ENCODE measurements at regions not wholly inside any gene's neighbourhood (a gene's known extent, or its start where the extent isn't known, plus 50 kb on each side); places are given as distances from the start of the nearest gene placed in this dataset.

DNA sequence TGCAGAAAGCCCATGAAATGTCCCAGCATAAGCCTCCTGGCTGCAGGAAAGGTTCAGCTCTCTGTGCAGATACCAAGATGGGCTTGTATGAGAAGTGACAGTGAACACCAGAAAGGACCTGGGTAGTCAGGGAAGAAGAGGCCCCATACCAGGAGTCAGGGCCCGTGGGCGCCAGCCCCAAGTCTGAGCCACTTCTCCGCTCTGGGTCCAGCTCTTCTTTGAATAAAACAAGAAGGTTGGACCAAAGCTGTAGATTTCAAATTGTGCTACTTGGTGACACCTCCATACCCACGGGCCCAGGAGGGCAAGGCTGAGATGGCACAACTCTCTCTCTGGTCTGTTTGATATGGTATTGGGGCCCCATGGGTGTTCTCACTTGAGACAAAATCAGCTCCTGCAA lies 261.5 kb downstream of the UACA start:
- ChIA-PET POLR2A (no interaction called here), RAD21 (ENCODE audit: unreplicated experiment) (interaction anchor here (0.5 kb wide), 1 partner anchor 362 kb away, joined by 4 read pairs; no protein-coding TSS in a partner anchor), SMC1A (ENCODE audit: uncharacterized antibody, unreplicated experiment) (interaction anchor here (0.7 to 1.0 kb wide), 2 partner anchors 9 to 10 kb away, joined by 4 to 5 read pairs; no protein-coding TSS in a partner anchor), CTCF (interaction anchor here (3.7 to 4.1 kb wide), 2 partner anchors 10 to 11 kb away, joined by 14 to 22 read pairs; no protein-coding TSS in a partner anchor)
- ATAC-seq (no peak), DNase-seq (ENCODE audit: low read depth, low spot score) (no peak), FAIRE-seq (no peak)
- Histone ChIP-seq H3K27ac (ENCODE audit: control insufficient read depth, insufficient read depth) (no peak overlapping the region), H3K4me2 (ENCODE audit: control insufficient read depth, insufficient read depth) (no peak overlapping the region), H3K9me3 (replicated peaks; ENCODE audit: control insufficient read depth, insufficient read depth, low read length) (no peaks in the 10 kb centered on the region), H3K36me3 (ENCODE audit: control insufficient read depth in 2 of 2, insufficient read depth in 2 of 2, low read length in 1 of 2) (no peaks in the 10 kb centered on the region), H3K4me3 (no peak overlapping the region), H4K20me1 (ENCODE audit: control insufficient read depth, insufficient read depth) (no peaks in the 10 kb centered on the region), H3K27me3 (replicated peaks in 1 of 2; ENCODE audit: control insufficient read depth in 2 of 2, insufficient read depth in 2 of 2, low read length in 1 of 2) (no peaks in the 10 kb centered on the region), H2AFZ (ENCODE audit: control insufficient read depth, low read depth, low read length) (no peak overlapping the region), H3K79me2 (ENCODE audit: control insufficient read depth, insufficient read depth, low read length) (no peaks in the 10 kb centered on the region), H3K9ac (ENCODE audit: control insufficient read depth, insufficient read depth, low read length) (no peak overlapping the region), H3K4me1 (ENCODE audit: control insufficient read depth, insufficient read depth, low read length) (peaks cover 39% of the 10 kb centered on the region)
- intact Hi-C loops (cut with micrococcal nuclease; ENCODE audit: unreplicated experiment), result no loop called here
- no TSS peak for BruUV-seq (replicated peaks)
- TF ChIP-seq RELA (IDR thresholded peaks at IDR 0.05; ENCODE audit: borderline replicate concordance, partially characterized antibody) (no peak), CBFB (IDR thresholded peaks at IDR 0.05; ENCODE audit: low read depth) (no peak), ZZZ3 (IDR thresholded peaks at IDR 0.05; ENCODE audit: control insufficient read depth, insufficient read length, low read depth) (no peak), CBX5 (IDR thresholded peaks at IDR 0.05; ENCODE audit: low read depth) (no peak), IKZF2 (IDR thresholded peaks at IDR 0.05) (no peak), ZSCAN29 (IDR thresholded peaks at IDR 0.05) (no peak), YBX1 (IDR thresholded peaks at IDR 0.05) (no peak)
- 68% methylated on average over 4 of the region's 4 CpGs for WGBS (ENCODE audit: insufficient coverage, insufficient replicate concordance, low lambda C conversion rate, missing lambda C conversion rate)
- in situ Hi-C loops (cut with MboI), result no loop called here

- RAD21 ChIA-PET (ENCODE audit: unreplicated experiment), result no interaction called here
- H3K4me1 ChIP-seq (ENCODE audit: control insufficient read depth, insufficient read depth, low read length), result peaks cover 37% of the 10 kb centered on the region
- POLR2A ChIA-PET, result no interaction called here
- H4K20me1 ChIP-seq (ENCODE audit: control insufficient read depth, insufficient read depth), result no peaks in the 10 kb centered on the region
- H2AFZ ChIP-seq (ENCODE audit: control insufficient read depth, low read depth, low read length), result no peak overlapping the region
- DNase-seq (ENCODE audit: low read depth, low spot score) (no peak), ATAC-seq (no peak), FAIRE-seq (no peak)
- no TSS peak for BruUV-seq (replicated peaks)
- WGBS (ENCODE audit: insufficient coverage, insufficient replicate concordance, low lambda C conversion rate, missing lambda C conversion rate), result over 99% methylated on average over 8 of the region's 8 CpGs
- H3K36me3 ChIP-seq (ENCODE audit: control insufficient read depth in 2 of 2, insufficient read depth in 2 of 2, low read length in 1 of 2), result no peaks in the 10 kb centered on the region
- H3K79me2 ChIP-seq (ENCODE audit: control insufficient read depth, insufficient read depth, low read length), result no peaks in the 10 kb centered on the region
- in situ Hi-C loops (cut with MboI), result no loop called here
- no peak overlapping the region for H3K9ac ChIP-seq (ENCODE audit: control insufficient read depth, insufficient read depth, low read length)
- no peak overlapping the region for H3K4me2 ChIP-seq (ENCODE audit: control insufficient read depth, insufficient read depth)
- H3K27me3 ChIP-seq (replicated peaks in 1 of 2; ENCODE audit: control insufficient read depth in 2 of 2, insufficient read depth in 2 of 2, low read length in 1 of 2), result no peaks in the 10 kb centered on the region
- intact Hi-C loops (cut with micrococcal nuclease; ENCODE audit: unreplicated experiment), result no loop called here
- CTCF ChIA-PET, result interaction anchor here (4.1 kb wide), 1 partner anchor 9 kb away, joined by 22 read pairs; no protein-coding TSS in a partner anchor
- SMC1A ChIA-PET (ENCODE audit: uncharacterized antibody, unreplicated experiment), result interaction anchor here (0.7 to 1.0 kb wide), 2 partner anchors 9 to 10 kb away, joined by 4 to 5 read pairs; no protein-coding TSS in a partner anchor
- H3K4me3 ChIP-seq, result no peak overlapping the region
- H3K27ac ChIP-seq (ENCODE audit: control insufficient read depth, insufficient read depth), result no peak overlapping the region
- TF ChIP-seq STAT1 (conservative IDR thresholded peaks at IDR 0.05) (no peak), LARP7 (IDR thresholded peaks at IDR 0.05) (no peak), PBX3 (IDR thresholded peaks at IDR 0.05; ENCODE audit: insufficient replicate concordance, low read depth, low read length) (no peak), ZBED1 (IDR thresholded peaks at IDR 0.05; ENCODE audit: borderline replicate concordance) (no peak)
- no peaks in the 10 kb centered on the region for H3K9me3 ChIP-seq (replicated peaks; ENCODE audit: control insufficient read depth, insufficient read depth, low read length)
Measured at GRCh38 chr15:70501121-70501727, 262.1 kb downstream of the UACA start.
